ENCODE measurements at regions not wholly inside any gene's neighbourhood (a gene's known extent, or its start where the extent isn't known, plus 50 kb on each side); places are given as distances from the start of the nearest gene placed in this dataset.
"Not testable (repeated sequence)": the region's sequence is repeated elsewhere in the genome, so short reads cannot be mapped to it uniquely, and the experiment has no call there.

DNA sequence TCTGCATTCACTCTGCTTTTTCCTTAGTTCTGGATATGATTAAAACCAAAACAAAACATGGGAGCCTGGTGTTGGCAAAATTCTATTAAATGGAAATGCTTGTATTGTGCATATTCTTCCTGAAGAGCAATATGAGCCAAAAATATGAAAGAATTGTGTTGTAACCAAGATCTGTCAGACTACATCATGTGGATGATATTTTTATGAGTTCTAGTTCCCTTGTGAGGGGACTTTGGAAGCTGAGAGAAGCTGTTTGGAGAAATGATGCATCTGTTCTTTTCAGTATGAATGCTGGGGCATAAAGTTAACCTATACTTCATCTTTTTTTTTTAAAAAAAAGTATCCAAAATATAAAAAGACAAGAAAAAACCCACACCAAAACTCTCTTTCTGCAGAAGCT is 782.7 kb downstream of the ANKRD7 start:
- no peak for DNase-seq
- Histone ChIP-seq H3K9me3 (ENCODE audit: insufficient read depth, low read length, severe bottlenecking) (no peaks in the 10 kb centered on the region), H3K4me2 (ENCODE audit: insufficient read depth, low read length) (no peak overlapping the region), H2AFZ (ENCODE audit: low read depth, low read length) (no peak overlapping the region), H3K79me2 (ENCODE audit: insufficient read depth, low read length) (no peaks in the 10 kb centered on the region), H3K27me3 (ENCODE audit: insufficient read depth, low read length, poor library complexity) (no peaks in the 10 kb centered on the region), H3K36me3 (ENCODE audit: insufficient read depth, low read length) (no peaks in the 10 kb centered on the region), H4K20me1 (ENCODE audit: insufficient read depth, low read length) (no peaks in the 10 kb centered on the region), H3K4me3 (ENCODE audit: low read depth in 1 of 2, low read length in 2 of 2) (no peak overlapping the region), H3K4me1 (ENCODE audit: insufficient read depth, low read length) (no peaks in the 10 kb centered on the region), H3K27ac (ENCODE audit: low read length) (no peak overlapping the region), H3K9ac (ENCODE audit: low read depth, low read length) (no peak overlapping the region)
- TF ChIP-seq EZH2 (IDR thresholded peaks at IDR 0.05; ENCODE audit: borderline replicate concordance, low read depth, low read length, severe bottlenecking) (no peak), CTCF (IDR thresholded peaks at IDR 0.05; ENCODE audit: borderline replicate concordance, extremely low read depth, low read length, poor library complexity, severe bottlenecking) (no peak)
- no peak for ATAC-seq (ENCODE audit: insufficient read depth, low read depth)

GRCh38 chr7:119010635-119011034 is 786.1 kb downstream of the ANKRD7 start:
- Histone ChIP-seq H3K27ac (ENCODE audit: low read length) (no peak overlapping the region), H3K27me3 (ENCODE audit: insufficient read depth, low read length, poor library complexity) (no peaks in the 10 kb centered on the region), H3K9me3 (ENCODE audit: insufficient read depth, low read length, severe bottlenecking) (no peaks in the 10 kb centered on the region), H4K20me1 (ENCODE audit: insufficient read depth, low read length) (no peaks in the 10 kb centered on the region), H3K36me3 (ENCODE audit: insufficient read depth, low read length) (no peaks in the 10 kb centered on the region), H3K4me1 (ENCODE audit: insufficient read depth, low read length) (no peaks in the 10 kb centered on the region), H3K79me2 (ENCODE audit: insufficient read depth, low read length) (no peaks in the 10 kb centered on the region), H2AFZ (ENCODE audit: low read depth, low read length) (no peak overlapping the region), H3K9ac (ENCODE audit: low read depth, low read length) (no peak overlapping the region), H3K4me2 (ENCODE audit: insufficient read depth, low read length) (no peak overlapping the region), H3K4me3 (ENCODE audit: low read depth in 1 of 2, low read length in 2 of 2) (no peak overlapping the region)
- no peak for DNase-seq
- no peak for ATAC-seq (ENCODE audit: insufficient read depth, low read depth)
- TF ChIP-seq CTCF (IDR thresholded peaks at IDR 0.05; ENCODE audit: borderline replicate concordance, extremely low read depth, low read length, poor library complexity, severe bottlenecking): no peak
- no peak for TF ChIP-seq EZH2 (IDR thresholded peaks at IDR 0.05; ENCODE audit: borderline replicate concordance, low read depth, low read length, severe bottlenecking)

DNA sequence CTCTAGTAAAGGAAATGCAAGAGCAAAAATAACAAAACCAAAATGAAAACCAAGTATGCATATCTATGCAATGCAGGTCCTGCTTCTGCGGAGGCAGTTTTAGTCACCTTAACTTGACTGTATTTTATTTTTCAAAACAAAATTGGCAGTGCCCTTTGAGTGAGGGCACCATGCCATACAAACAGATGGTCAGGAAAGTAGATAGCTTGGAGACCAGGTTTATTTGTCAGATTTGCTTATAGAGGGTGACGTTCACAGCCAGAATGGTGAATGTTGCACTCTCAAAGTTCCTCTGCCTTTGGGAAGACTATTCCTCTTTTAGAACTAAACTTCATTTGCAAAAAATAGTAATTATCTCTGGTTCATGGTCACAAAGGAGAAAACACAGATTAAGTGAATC is 801.9 kb downstream of the ANKRD7 start:
- no peak overlapping the region for H3K27ac ChIP-seq (ENCODE audit: low read length)
- no peak overlapping the region for H2AFZ ChIP-seq (ENCODE audit: low read depth, low read length)
- TF ChIP-seq EZH2 (IDR thresholded peaks at IDR 0.05; ENCODE audit: borderline replicate concordance, low read depth, low read length, severe bottlenecking) (no peak), CTCF (IDR thresholded peaks at IDR 0.05; ENCODE audit: borderline replicate concordance, extremely low read depth, low read length, poor library complexity, severe bottlenecking) (no peak)
- ATAC-seq (ENCODE audit: insufficient read depth, low read depth): no peak
- no peak overlapping the region for H3K4me2 ChIP-seq (ENCODE audit: insufficient read depth, low read length)
- no peak for DNase-seq
- no peaks in the 10 kb centered on the region for H4K20me1 ChIP-seq (ENCODE audit: insufficient read depth, low read length)
- no peaks in the 10 kb centered on the region for H3K79me2 ChIP-seq (ENCODE audit: insufficient read depth, low read length)
- no peaks in the 10 kb centered on the region for H3K9me3 ChIP-seq (ENCODE audit: insufficient read depth, low read length, severe bottlenecking)
- no peak overlapping the region for H3K4me3 ChIP-seq (ENCODE audit: low read depth in 1 of 2, low read length in 2 of 2)
- no peak overlapping the region for H3K9ac ChIP-seq (ENCODE audit: low read depth, low read length)
- H3K27me3 ChIP-seq (ENCODE audit: insufficient read depth, low read length, poor library complexity): no peaks in the 10 kb centered on the region
- no peaks in the 10 kb centered on the region for H3K4me1 ChIP-seq (ENCODE audit: insufficient read depth, low read length)
- no peaks in the 10 kb centered on the region for H3K36me3 ChIP-seq (ENCODE audit: insufficient read depth, low read length)

DNA sequence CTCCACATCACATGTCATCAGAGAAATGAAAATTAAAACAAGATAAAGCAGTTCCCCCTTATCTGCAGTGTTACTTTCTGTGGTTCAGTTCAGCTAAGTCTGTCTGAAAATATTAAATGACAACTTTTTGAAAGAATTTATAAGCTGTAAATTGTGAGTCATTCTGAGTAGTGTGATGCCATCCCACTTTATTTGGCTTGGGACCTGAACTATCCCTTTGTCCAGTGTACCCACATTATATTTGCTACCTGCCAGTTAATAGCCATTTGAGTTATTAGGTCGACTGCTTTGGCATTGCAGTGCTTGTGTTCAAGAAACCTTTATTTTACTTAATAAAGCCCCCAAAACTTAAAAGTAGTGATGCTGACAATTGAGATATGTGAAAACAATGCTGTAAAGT is 804.2 kb downstream of the ANKRD7 start:
- Histone ChIP-seq H2AFZ (ENCODE audit: low read depth, low read length) (no peak overlapping the region), H3K9ac (ENCODE audit: low read depth, low read length) (no peak overlapping the region), H3K4me1 (ENCODE audit: insufficient read depth, low read length) (no peaks in the 10 kb centered on the region), H3K79me2 (ENCODE audit: insufficient read depth, low read length) (no peaks in the 10 kb centered on the region), H3K36me3 (ENCODE audit: insufficient read depth, low read length) (no peaks in the 10 kb centered on the region), H4K20me1 (ENCODE audit: insufficient read depth, low read length) (no peaks in the 10 kb centered on the region), H3K9me3 (ENCODE audit: insufficient read depth, low read length, severe bottlenecking) (no peaks in the 10 kb centered on the region), H3K27ac (ENCODE audit: low read length) (no peak overlapping the region), H3K27me3 (ENCODE audit: insufficient read depth, low read length, poor library complexity) (no peaks in the 10 kb centered on the region), H3K4me2 (ENCODE audit: insufficient read depth, low read length) (no peak overlapping the region), H3K4me3 (ENCODE audit: low read depth in 1 of 2, low read length in 2 of 2) (no peak overlapping the region)
- no peak for ATAC-seq (ENCODE audit: insufficient read depth, low read depth)
- TF ChIP-seq CTCF (IDR thresholded peaks at IDR 0.05; ENCODE audit: borderline replicate concordance, extremely low read depth, low read length, poor library complexity, severe bottlenecking) (no peak), EZH2 (IDR thresholded peaks at IDR 0.05; ENCODE audit: borderline replicate concordance, low read depth, low read length, severe bottlenecking) (no peak)
- no peak for DNase-seq

DNA sequence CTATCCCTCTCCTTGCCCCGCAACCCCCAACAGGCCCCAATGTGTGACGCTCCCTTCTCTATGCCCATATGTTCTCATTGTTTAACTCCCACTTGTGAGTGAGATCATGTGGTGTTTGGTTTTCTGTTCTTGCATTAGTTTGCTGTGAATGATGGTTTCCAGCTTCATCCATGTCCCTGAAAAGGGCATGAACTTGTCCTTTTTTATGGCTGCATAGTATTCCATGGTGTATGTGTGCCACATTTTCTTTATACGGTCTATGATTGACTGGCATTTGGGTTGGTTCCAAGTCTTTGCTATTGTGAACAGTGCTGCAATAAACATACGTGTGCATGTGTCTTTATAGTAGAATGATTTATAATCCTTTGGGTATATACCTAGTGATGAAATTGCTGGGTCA is 807.6 kb downstream of the ANKRD7 start:
- H4K20me1 ChIP-seq (ENCODE audit: insufficient read depth, low read length); H3K27ac ChIP-seq (ENCODE audit: low read length); H2AFZ ChIP-seq (ENCODE audit: low read depth, low read length); H3K4me3 ChIP-seq (ENCODE audit: low read depth in 1 of 2, low read length in 2 of 2); H3K79me2 ChIP-seq (ENCODE audit: insufficient read depth, low read length); H3K4me2 ChIP-seq (ENCODE audit: insufficient read depth, low read length); H3K9ac ChIP-seq (ENCODE audit: low read depth, low read length); H3K27me3 ChIP-seq (ENCODE audit: insufficient read depth, low read length, poor library complexity); H3K4me1 ChIP-seq (ENCODE audit: insufficient read depth, low read length); ATAC-seq (ENCODE audit: insufficient read depth, low read depth); H3K36me3 ChIP-seq (ENCODE audit: insufficient read depth, low read length); DNase-seq; H3K9me3 ChIP-seq (ENCODE audit: insufficient read depth, low read length, severe bottlenecking): not testable (repeated sequence)

Measured in DND-41 (cell line).